ENCODE measurements at regions not wholly inside any gene's neighbourhood (a gene's known extent, or its start where the extent isn't known, plus 50 kb on each side); places are given as distances from the start of the nearest gene placed in this dataset.

GRCh38 chrX:8869812-8870211, 68.6 kb upstream of the FAM9A start:
- TF ChIP-seq CTCF (IDR thresholded peaks at IDR 0.05) (no peak), EZH2 (IDR thresholded peaks at IDR 0.05) (no peak), EZH2phosphoT487 (IDR thresholded peaks at IDR 0.05) (no peak)

Measured in neural progenitor cell (in vitro differentiated cells).